Hepatocyte (in vitro differentiated cells): ENCODE measurements at regions not wholly inside any gene's neighbourhood (a gene's known extent, or its start where the extent isn't known, plus 50 kb on each side); places are given as distances from the start of the nearest gene placed in this dataset.

Source experiments
- DNase-seq: peaks from one replicate; pipeline ENCODE4 v3.0.0-alpha.2; 2016; ENCODE audit warnings: low spot score
- H2AFZ ChIP-seq: fragments of 200-600 bp; sonication (generic); 2 replicates; pipeline ENCODE4 v1.6.0; 2016; ENCODE audit warnings: antibody characterized with exemption, mild to moderate bottlenecking
- H3K27ac ChIP-seq: fragments of 200-600 bp; sonication (generic); 2 replicates; pipeline ENCODE4 v1.5.1; 2016; ENCODE audit warnings: mild to moderate bottlenecking
- H3K27me3 ChIP-seq: fragments of 200-600 bp; sonication (generic); 2 replicates; pipeline ENCODE4 v1.6.1; 2016
- H3K36me3 ChIP-seq: fragments of 200-600 bp; sonication (generic); replicated peaks from 2 replicates; pipeline ENCODE4 v1.5.1; 2016; ENCODE audit warnings: low read depth; ENCODE audit not compliant: insufficient read depth
- H3K4me1 ChIP-seq: fragments of 200-600 bp; sonication (generic); 2 replicates; pipeline ENCODE4 v1.5.1; 2016; ENCODE audit warnings: mild to moderate bottlenecking, moderate library complexity; ENCODE audit not compliant: insufficient read depth
- H3K4me2 ChIP-seq: fragments of 200-600 bp; sonication (generic); 2 replicates; pipeline ENCODE4 v1.6.0; 2016
- H3K4me3 ChIP-seq: fragments of 200-600 bp; sonication (generic); 2 replicates; pipeline ENCODE4 v1.5.1; 2016; ENCODE audit warnings: mild to moderate bottlenecking
- H3K79me2 ChIP-seq: fragments of 200-600 bp; sonication (generic); 2 replicates; pipeline ENCODE4 v1.6.0; 2017; ENCODE audit warnings: mild to moderate bottlenecking
- H3K9me2 ChIP-seq: fragments of 200-600 bp; sonication (generic); replicated peaks from 2 replicates; pipeline ENCODE4 v1.6.0; 2017; ENCODE audit warnings: mild to moderate bottlenecking; ENCODE audit not compliant: insufficient read depth
- H3K9me3 ChIP-seq: fragments of 200-600 bp; sonication (generic); 2 replicates; pipeline ENCODE4 v1.5.1; 2016; ENCODE audit warnings: low read depth, mild to moderate bottlenecking
- H4K20me1 ChIP-seq: fragments of 200-600 bp; sonication (generic); 2 replicates; pipeline ENCODE4 v1.6.0; 2016; ENCODE audit warnings: mild to moderate bottlenecking; ENCODE audit not compliant: insufficient read depth, poor library complexity, severe bottlenecking
- EZH2 ChIP-seq: fragments of 200-600 bp; sonication (generic); IDR thresholded peaks from 2 replicates; pipeline ENCODE4 v1.6.1; 2016; ENCODE audit warnings: antibody characterized with exemption, mild to moderate bottlenecking, borderline replicate concordance
- EZH2phosphoT487 ChIP-seq: fragments of 200-600 bp; sonication (generic); IDR thresholded peaks from one replicate; pipeline ENCODE4 v1.6.1; 2018; ENCODE audit warnings: antibody characterized with exemption, mild to moderate bottlenecking, low read depth, moderate library complexity; ENCODE audit not compliant: unreplicated experiment, severe bottlenecking
- WGBS: methylation state at CpG from one replicate; pipeline ENCODE4 v1.1.6; 2016; ENCODE audit warnings: low lambda C conversion rate; ENCODE audit errors: missing lambda C conversion rate; 5-methylcytosine and 5-hydroxymethylcytosine counted together
- TF ChIP-seq, protein P1 (sequence below): fragments of 200-600 bp; sonication (generic); IDR thresholded peaks from 2 replicates; pipeline ENCODE4 v1.5.1; 2016; ENCODE audit warnings: antibody characterized with exemption, mild to moderate bottlenecking; ENCODE audit not compliant: poor library complexity

DNA sequence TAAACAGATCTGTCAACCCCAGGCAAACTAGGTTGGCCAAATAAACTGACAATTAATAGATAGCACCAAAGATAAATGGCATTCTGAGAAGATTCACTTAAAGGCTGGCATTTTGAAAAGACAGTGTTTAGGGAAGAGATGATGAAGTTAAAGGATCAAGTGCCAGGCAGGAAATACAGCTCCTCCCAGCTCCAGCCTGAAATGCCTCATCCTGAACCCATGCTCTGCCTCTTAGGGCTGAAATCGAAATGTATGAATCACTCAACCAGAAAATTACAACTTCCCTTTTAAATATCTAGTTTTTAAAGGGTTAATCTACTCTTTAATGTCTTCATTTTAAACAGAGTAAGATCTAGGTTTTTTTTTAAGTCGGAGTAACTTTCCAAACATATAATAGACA, 171.2 kb upstream of the UBL3 start:
- H2AFZ ChIP-seq, result no peak overlapping the region
- H3K27ac ChIP-seq, result no peak overlapping the region
- H3K4me3 ChIP-seq, result no peak overlapping the region
- TF ChIP-seq EZH2phosphoT487 (no peak), EZH2 (no peak)
- TF ChIP-seq, protein P1, sequence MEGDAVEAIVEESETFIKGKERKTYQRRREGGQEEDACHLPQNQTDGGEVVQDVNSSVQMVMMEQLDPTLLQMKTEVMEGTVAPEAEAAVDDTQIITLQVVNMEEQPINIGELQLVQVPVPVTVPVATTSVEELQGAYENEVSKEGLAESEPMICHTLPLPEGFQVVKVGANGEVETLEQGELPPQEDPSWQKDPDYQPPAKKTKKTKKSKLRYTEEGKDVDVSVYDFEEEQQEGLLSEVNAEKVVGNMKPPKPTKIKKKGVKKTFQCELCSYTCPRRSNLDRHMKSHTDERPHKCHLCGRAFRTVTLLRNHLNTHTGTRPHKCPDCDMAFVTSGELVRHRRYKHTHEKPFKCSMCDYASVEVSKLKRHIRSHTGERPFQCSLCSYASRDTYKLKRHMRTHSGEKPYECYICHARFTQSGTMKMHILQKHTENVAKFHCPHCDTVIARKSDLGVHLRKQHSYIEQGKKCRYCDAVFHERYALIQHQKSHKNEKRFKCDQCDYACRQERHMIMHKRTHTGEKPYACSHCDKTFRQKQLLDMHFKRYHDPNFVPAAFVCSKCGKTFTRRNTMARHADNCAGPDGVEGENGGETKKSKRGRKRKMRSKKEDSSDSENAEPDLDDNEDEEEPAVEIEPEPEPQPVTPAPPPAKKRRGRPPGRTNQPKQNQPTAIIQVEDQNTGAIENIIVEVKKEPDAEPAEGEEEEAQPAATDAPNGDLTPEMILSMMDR, result no peak
- 75% methylated on average over 2 of the region's 2 CpGs for WGBS
- H3K9me2 ChIP-seq, result no peaks in the 10 kb centered on the region
- no peak overlapping the region for H3K4me2 ChIP-seq
- no peak for DNase-seq
- H3K36me3 ChIP-seq, result no peaks in the 10 kb centered on the region
- H4K20me1 ChIP-seq, result no peaks in the 10 kb centered on the region
- H3K9me3 ChIP-seq, result no peaks in the 10 kb centered on the region
- H3K27me3 ChIP-seq, result no peaks in the 10 kb centered on the region
- peaks cover 5% of the 10 kb centered on the region for H3K4me1 ChIP-seq
- H3K79me2 ChIP-seq, result no peaks in the 10 kb centered on the region

- Histone ChIP-seq H2AFZ (no peak overlapping the region), H3K4me2 (no peak overlapping the region), H3K27ac (no peak overlapping the region), H3K4me1 (peaks cover 3% of the 10 kb centered on the region), H3K9me3 (no peaks in the 10 kb centered on the region), H3K27me3 (no peaks in the 10 kb centered on the region), H3K9me2 (no peaks in the 10 kb centered on the region), H3K4me3 (no peak overlapping the region), H3K79me2 (no peaks in the 10 kb centered on the region), H3K36me3 (no peaks in the 10 kb centered on the region), H4K20me1 (no peaks in the 10 kb centered on the region)
- TF ChIP-seq EZH2, result no peak
- WGBS, result 87% methylated on average over 4 of the region's 4 CpGs
- DNase-seq, result no peak
These were observed 170.4 kb upstream of the UBL3 start for GRCh38 chr13:30020726-30021312.

- no peak overlapping the region for H2AFZ ChIP-seq
These were observed 169.5 kb upstream of the UBL3 start for GRCh38 chr13:30019648-30020626.

More at GRCh38 chr13:30019648-30020626, 169.5 kb upstream of the UBL3 start:
- WGBS, result 51% methylated on average over 14 of the region's 15 CpGs
- no peak overlapping the region for H3K4me2 ChIP-seq
- H3K4me1 ChIP-seq, result peaks cover 3% of the 10 kb centered on the region
- H3K4me3 ChIP-seq, result no peak overlapping the region
- H3K27me3 ChIP-seq, result no peaks in the 10 kb centered on the region
- H3K36me3 ChIP-seq, result no peaks in the 10 kb centered on the region
- DNase-seq, result no peak
- no peaks in the 10 kb centered on the region for H3K9me3 ChIP-seq
- no peak overlapping the region for H3K27ac ChIP-seq
- no peaks in the 10 kb centered on the region for H4K20me1 ChIP-seq
- H3K79me2 ChIP-seq, result no peaks in the 10 kb centered on the region
- TF ChIP-seq EZH2 (no peak), EZH2phosphoT487 (no peak)
- TF ChIP-seq, protein P1, result no peak
- no peaks in the 10 kb centered on the region for H3K9me2 ChIP-seq
